Left forelimb (tissue), 1 donor: ENCODE measurements at regions not wholly inside any gene's neighbourhood (a gene's known extent, or its start where the extent isn't known, plus 50 kb on each side); places are given as distances from the start of the nearest gene placed in this dataset.
A peak's percentile ranks its signal among the peaks of the same experiment; 100 is the strongest.
"Not testable (repeated sequence)": the region's sequence is repeated elsewhere in the genome, so short reads cannot be mapped to it uniquely, and the experiment has no call there.

Experiments
- DNase-seq: peaks from one replicate; pipeline ENCODE4 v3.0.0-alpha.2; 2018; ENCODE audit warnings: low spot score

GRCh38 chr14:89743828-89744227, 210.7 kb downstream of the EFCAB11 start:
- DNase-seq, result no peak

GRCh38 chr14:89740241-89740640, 214.3 kb downstream of the EFCAB11 start:
- DNase-seq, result no peak

- DNase-seq, result no peak
Measured at GRCh38 chr14:89736881-89737280, 217.6 kb downstream of the EFCAB11 start.

GRCh38 chr14:89731396-89731933, 223.1 kb downstream of the EFCAB11 start:
- DNase-seq, result no peak

- DNase-seq, result no peak
Measured at GRCh38 chr14:89730687-89731086, 223.8 kb downstream of the EFCAB11 start.

GRCh38 chr14:89728964-89729363, 225.6 kb downstream of the EFCAB11 start:
- no peak for DNase-seq

- not testable (repeated sequence) for DNase-seq
Measured at GRCh38 chr14:89726226-89726625, 228.3 kb downstream of the EFCAB11 start.

- no peak for DNase-seq
Measured at GRCh38 chr14:89724628-89724960, 229.9 kb downstream of the EFCAB11 start.

GRCh38 chr14:89723930-89724627, 230.5 kb downstream of the EFCAB11 start:
- DNase-seq, result no peak

GRCh38 chr14:89721956-89722355, 232.6 kb downstream of the EFCAB11 start:
- DNase-seq, result no peak

- no peak for DNase-seq
Measured at GRCh38 chr14:89720741-89721729, 233.5 kb downstream of the EFCAB11 start.

- DNase-seq, result no peak
Measured at GRCh38 chr14:89720076-89720687, 234.3 kb downstream of the EFCAB11 start.

GRCh38 chr14:89719366-89720075, 235.0 kb downstream of the EFCAB11 start:
- no peak for DNase-seq

- DNase-seq, result no peak
Measured at GRCh38 chr14:89708982-89709625, 245.4 kb downstream of the EFCAB11 start.

- no peak for DNase-seq
Measured at GRCh38 chr14:89707086-89707485, 247.4 kb downstream of the EFCAB11 start.

- DNase-seq, result no peak
Measured at GRCh38 chr14:89702876-89703200, 251.7 kb downstream of the EFCAB11 start.

- DNase-seq, result peak; percentile 81
Measured at GRCh38 chr14:89702073-89702875, 252.3 kb downstream of the EFCAB11 start.

- peak; percentile 90 for DNase-seq
Measured at GRCh38 chr14:89701211-89702043, 253.1 kb downstream of the EFCAB11 start.

- DNase-seq, result no peak
Measured at GRCh38 chr14:89700801-89701200, 253.7 kb downstream of the EFCAB11 start.

GRCh38 chr14:89699071-89699470, 255.5 kb downstream of the EFCAB11 start:
- DNase-seq, result no peak
